ENCODE measurements at regions not wholly inside any gene's neighbourhood (a gene's known extent, or its start where the extent isn't known, plus 50 kb on each side); places are given as distances from the start of the nearest gene placed in this dataset.

GRCh38 chr5:9801908-9802307 is 171.8 kb upstream of the TAS2R1 start:
- POLR2A ChIA-PET, result no interaction called here
- ATAC-seq (no peak), DNase-seq (no peak)
- CTCF ChIA-PET, result no interaction called here
- no peak for TF ChIP-seq CTCF (IDR thresholded peaks at IDR 0.05)
- Mint-ChIP-seq H3K27ac (no peak overlapping the region), H3K36me3 (ENCODE audit: low read depth) (no peaks in the 10 kb centered on the region), H3K9me3 (peaks cover 6% of the 10 kb centered on the region), H3K27me3 (no peaks in the 10 kb centered on the region), H3K4me3 (no peak overlapping the region), H3K4me1 (ENCODE audit: low read depth) (no peaks in the 10 kb centered on the region)
- intact Hi-C loops (cut with micrococcal nuclease), result no loop called here

GRCh38 chr5:9799606-9800005 is 169.5 kb upstream of the TAS2R1 start:
- CTCF ChIA-PET, result no interaction called here
- Mint-ChIP-seq H3K4me1 (ENCODE audit: low read depth) (no peaks in the 10 kb centered on the region), H3K36me3 (ENCODE audit: low read depth) (no peaks in the 10 kb centered on the region), H3K9me3 (peaks cover under 1% of the 10 kb centered on the region), H3K27ac (no peak overlapping the region), H3K4me3 (no peak overlapping the region), H3K27me3 (no peaks in the 10 kb centered on the region)
- ATAC-seq (no peak), DNase-seq (no peak)
- intact Hi-C loops (cut with micrococcal nuclease), result no loop called here
- no peak for TF ChIP-seq CTCF (IDR thresholded peaks at IDR 0.05)
- POLR2A ChIA-PET, result no interaction called here

GRCh38 chr5:9790276-9790675 is 160.1 kb upstream of the TAS2R1 start:
- Mint-ChIP-seq H3K27me3 (no peaks in the 10 kb centered on the region), H3K27ac (no peak overlapping the region), H3K9me3 (no peaks in the 10 kb centered on the region), H3K4me3 (no peak overlapping the region), H3K4me1 (ENCODE audit: low read depth) (no peaks in the 10 kb centered on the region), H3K36me3 (ENCODE audit: low read depth) (no peaks in the 10 kb centered on the region)
- intact Hi-C loops (cut with micrococcal nuclease), result no loop called here
- TF ChIP-seq CTCF (IDR thresholded peaks at IDR 0.05), result no peak
- ChIA-PET POLR2A (no interaction called here), CTCF (no interaction called here)
- no peak for ATAC-seq
- DNase-seq, result no peak

- CTCF ChIA-PET, result no interaction called here
- POLR2A ChIA-PET, result no interaction called here
- Mint-ChIP-seq H3K4me1 (ENCODE audit: low read depth) (no peaks in the 10 kb centered on the region), H3K4me3 (no peak overlapping the region), H3K36me3 (ENCODE audit: low read depth) (no peaks in the 10 kb centered on the region), H3K27me3 (no peaks in the 10 kb centered on the region), H3K27ac (no peak overlapping the region), H3K9me3 (no peaks in the 10 kb centered on the region)
- no peak for DNase-seq
- no peak for ATAC-seq
- intact Hi-C loops (cut with micrococcal nuclease), result no loop called here
- no peak for TF ChIP-seq CTCF (IDR thresholded peaks at IDR 0.05)
Measured at GRCh38 chr5:9789777-9790176, 159.6 kb upstream of the TAS2R1 start.

GRCh38 chr5:9787861-9788600 is 157.9 kb upstream of the TAS2R1 start:
- H3K27ac Mint-ChIP-seq, result no peak overlapping the region
- CTCF ChIA-PET, result no interaction called here
- H3K36me3 Mint-ChIP-seq (ENCODE audit: low read depth), result no peaks in the 10 kb centered on the region
- H3K27me3 Mint-ChIP-seq, result peaks cover 1% of the 10 kb centered on the region
- no peaks in the 10 kb centered on the region for H3K4me1 Mint-ChIP-seq (ENCODE audit: low read depth)
- DNase-seq, result no peak
- no peak overlapping the region for H3K4me3 Mint-ChIP-seq
- TF ChIP-seq CTCF (IDR thresholded peaks at IDR 0.05), result no peak
- no peak for ATAC-seq
- no peaks in the 10 kb centered on the region for H3K9me3 Mint-ChIP-seq
- intact Hi-C loops (cut with micrococcal nuclease), result no loop called here
- POLR2A ChIA-PET, result no interaction called here
